WI38 (cell line): ENCODE measurements at regions not wholly inside any gene's neighbourhood (a gene's known extent, or its start where the extent isn't known, plus 50 kb on each side); places are given as distances from the start of the nearest gene placed in this dataset.

Experiments used
- H3K4me3 ChIP-seq: 2 replicates; pipeline ENCODE4 v1.5.1; 2011; ENCODE audit warnings: low read depth, mild to moderate bottlenecking, control low read depth, low read length
- CTCF ChIP-seq: IDR thresholded peaks from 2 replicates; pipeline ENCODE4 v1.5.1; 2012; ENCODE audit warnings: low read depth, mild to moderate bottlenecking, control low read depth, low read length

- no peak overlapping the region for H3K4me3 ChIP-seq
- TF ChIP-seq CTCF, result no peak
Observed at GRCh38 chr12:93319523-93320050, 58.1 kb upstream of the NUDT4 start.

- no peak for TF ChIP-seq CTCF
- H3K4me3 ChIP-seq, result no peak overlapping the region
Observed at GRCh38 chr12:93322784-93323183, 54.9 kb upstream of the NUDT4 start.

- TF ChIP-seq CTCF, result no peak
Observed at GRCh38 chr12:93323625-93324329, 53.9 kb upstream of the NUDT4 start.

GRCh38 chr12:93325855-93326254, 51.9 kb upstream of the NUDT4 start:
- no peak for TF ChIP-seq CTCF
- no peak overlapping the region for H3K4me3 ChIP-seq

More at GRCh38 chr12:93323625-93324329, 53.9 kb upstream of the NUDT4 start:
- H3K4me3 ChIP-seq, result no peak overlapping the region
